ENCODE measurements at regions not wholly inside any gene's neighbourhood (a gene's known extent, or its start where the extent isn't known, plus 50 kb on each side); places are given as distances from the start of the nearest gene placed in this dataset.

DNA sequence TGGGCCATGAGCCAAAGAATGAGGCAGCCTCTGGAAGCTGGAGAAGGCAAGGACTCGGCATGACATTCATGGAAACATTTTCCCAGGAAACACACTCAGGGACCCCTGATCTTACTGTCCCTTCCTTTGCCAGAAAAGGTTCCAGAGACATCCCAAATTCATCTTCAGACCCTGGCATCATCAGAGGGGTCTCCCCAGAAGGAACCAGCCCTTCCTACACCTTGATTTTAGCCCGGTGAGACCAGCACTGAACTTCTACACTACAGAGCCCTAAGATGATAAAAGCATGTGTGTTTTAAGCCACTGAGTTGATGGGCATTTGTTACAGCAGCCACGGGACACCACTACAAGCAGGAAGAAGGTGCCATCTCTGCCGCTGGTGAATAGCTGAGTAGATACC is 262.3 kb downstream of the C16orf95 start:
- H3K27ac ChIP-seq, result no peak overlapping the region
- TF ChIP-seq, protein P1, sequence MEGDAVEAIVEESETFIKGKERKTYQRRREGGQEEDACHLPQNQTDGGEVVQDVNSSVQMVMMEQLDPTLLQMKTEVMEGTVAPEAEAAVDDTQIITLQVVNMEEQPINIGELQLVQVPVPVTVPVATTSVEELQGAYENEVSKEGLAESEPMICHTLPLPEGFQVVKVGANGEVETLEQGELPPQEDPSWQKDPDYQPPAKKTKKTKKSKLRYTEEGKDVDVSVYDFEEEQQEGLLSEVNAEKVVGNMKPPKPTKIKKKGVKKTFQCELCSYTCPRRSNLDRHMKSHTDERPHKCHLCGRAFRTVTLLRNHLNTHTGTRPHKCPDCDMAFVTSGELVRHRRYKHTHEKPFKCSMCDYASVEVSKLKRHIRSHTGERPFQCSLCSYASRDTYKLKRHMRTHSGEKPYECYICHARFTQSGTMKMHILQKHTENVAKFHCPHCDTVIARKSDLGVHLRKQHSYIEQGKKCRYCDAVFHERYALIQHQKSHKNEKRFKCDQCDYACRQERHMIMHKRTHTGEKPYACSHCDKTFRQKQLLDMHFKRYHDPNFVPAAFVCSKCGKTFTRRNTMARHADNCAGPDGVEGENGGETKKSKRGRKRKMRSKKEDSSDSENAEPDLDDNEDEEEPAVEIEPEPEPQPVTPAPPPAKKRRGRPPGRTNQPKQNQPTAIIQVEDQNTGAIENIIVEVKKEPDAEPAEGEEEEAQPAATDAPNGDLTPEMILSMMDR (IDR thresholded peaks at IDR 0.05), result no peak
- TF ChIP-seq ZFX (IDR thresholded peaks at IDR 0.05; ENCODE audit: borderline replicate concordance), result no peak

- TF ChIP-seq, protein P1 (IDR thresholded peaks at IDR 0.05), result no peak
- TF ChIP-seq ZFX (IDR thresholded peaks at IDR 0.05; ENCODE audit: borderline replicate concordance), result no peak
- H3K27ac ChIP-seq, result no peak overlapping the region
Measured at GRCh38 chr16:87056083-87056482, 261.1 kb downstream of the C16orf95 start.

- TF ChIP-seq ZFX (IDR thresholded peaks at IDR 0.05; ENCODE audit: borderline replicate concordance), result no peak
- TF ChIP-seq, protein P1 (IDR thresholded peaks at IDR 0.05), result no peak
- no peak overlapping the region for H3K27ac ChIP-seq
Measured at GRCh38 chr16:87056551-87056950, 260.6 kb downstream of the C16orf95 start.

- TF ChIP-seq ZFX (IDR thresholded peaks at IDR 0.05; ENCODE audit: borderline replicate concordance), result no peak
- TF ChIP-seq, protein P1 (IDR thresholded peaks at IDR 0.05), result no peak
Measured at GRCh38 chr16:87057211-87057881, 259.8 kb downstream of the C16orf95 start.

DNA sequence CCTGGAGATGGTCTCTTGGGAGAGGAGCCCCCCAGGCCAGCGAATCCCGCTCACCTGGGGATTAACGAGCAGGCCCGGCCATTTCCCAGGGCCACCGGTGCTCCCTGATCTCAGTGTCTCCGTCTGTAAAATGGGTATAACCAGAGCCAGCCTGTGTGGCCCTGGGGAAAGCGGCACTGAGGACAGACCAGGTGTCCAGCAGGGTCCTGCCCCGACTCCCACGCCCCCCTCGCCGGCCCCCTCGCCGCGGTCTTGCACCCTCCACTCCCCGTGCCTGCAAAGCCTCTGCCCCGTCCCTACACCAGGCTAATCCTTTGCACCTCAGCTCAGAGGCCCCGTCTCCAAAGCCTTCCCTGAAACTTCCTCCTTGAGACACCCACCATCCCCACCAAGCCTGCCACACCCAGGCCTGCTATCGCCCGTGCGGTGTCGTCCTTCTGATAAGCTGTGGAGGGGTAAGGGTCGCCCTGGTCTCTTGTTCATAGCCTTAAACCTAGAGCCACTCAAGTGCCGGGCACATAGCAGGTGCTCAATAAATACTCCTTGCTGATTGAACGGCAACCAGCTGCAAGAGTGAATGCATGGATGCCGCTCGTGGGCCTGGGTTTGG is 259.1 kb downstream of the C16orf95 start:
- TF ChIP-seq ZFX (IDR thresholded peaks at IDR 0.05; ENCODE audit: borderline replicate concordance), result no peak
- TF ChIP-seq, protein P1 (IDR thresholded peaks at IDR 0.05), result no peak
- H3K27ac ChIP-seq, result no peak overlapping the region

More at GRCh38 chr16:87057211-87057881, 259.8 kb downstream of the C16orf95 start:
- no peak overlapping the region for H3K27ac ChIP-seq

- TF ChIP-seq, protein P1 (IDR thresholded peaks at IDR 0.05), result no peak
- TF ChIP-seq ZFX (IDR thresholded peaks at IDR 0.05; ENCODE audit: borderline replicate concordance), result no peak
- H3K27ac ChIP-seq, result no peak overlapping the region
Measured at GRCh38 chr16:87058728-87059250, 258.4 kb downstream of the C16orf95 start.

Data from 22Rv1 (cell line).